ENCODE measurements at regions not wholly inside any gene's neighbourhood (a gene's known extent, or its start where the extent isn't known, plus 50 kb on each side); places are given as distances from the start of the nearest gene placed in this dataset.

DNA sequence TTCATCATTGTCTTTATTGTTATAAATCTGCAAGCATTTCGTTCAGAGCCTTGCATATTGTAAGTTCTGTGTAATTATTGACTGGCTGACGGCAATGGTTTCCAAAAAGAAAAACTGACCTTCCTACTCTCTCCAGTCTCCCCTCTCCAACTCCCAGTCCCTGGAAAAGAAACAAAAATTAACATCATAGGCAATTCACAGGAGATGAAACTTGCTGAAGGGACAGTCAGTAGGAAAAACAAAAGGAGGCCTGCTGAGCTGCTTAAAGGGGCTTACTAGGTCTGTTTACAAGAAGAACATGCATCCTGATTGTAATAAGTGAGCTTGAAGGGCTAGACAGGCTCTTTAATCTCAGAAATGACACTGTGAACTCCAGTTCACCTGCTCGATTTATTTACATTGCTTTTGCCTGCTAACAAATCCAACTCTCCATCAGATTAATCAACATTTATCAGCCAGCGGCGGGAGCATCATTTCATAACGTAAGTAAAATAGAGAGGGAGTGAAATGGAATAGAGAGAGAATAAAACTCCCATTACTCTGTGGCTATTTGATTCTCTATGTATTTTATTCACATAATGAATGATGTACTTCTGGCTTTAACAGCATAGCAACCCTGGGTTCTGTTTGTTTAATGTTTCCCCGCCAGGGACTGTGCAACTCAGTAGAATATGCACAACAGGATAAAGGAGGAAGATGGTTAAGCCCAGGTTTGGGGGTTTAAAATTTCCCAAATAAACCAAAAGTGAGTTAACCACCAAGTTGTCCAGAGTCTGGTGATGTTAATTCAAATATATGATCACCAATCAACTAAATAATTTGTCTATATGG lies 256.7 kb upstream of the SETBP1 start:
- TF ChIP-seq ZFX (IDR thresholded peaks at IDR 0.05), result no peak
- TF ChIP-seq, protein P1, sequence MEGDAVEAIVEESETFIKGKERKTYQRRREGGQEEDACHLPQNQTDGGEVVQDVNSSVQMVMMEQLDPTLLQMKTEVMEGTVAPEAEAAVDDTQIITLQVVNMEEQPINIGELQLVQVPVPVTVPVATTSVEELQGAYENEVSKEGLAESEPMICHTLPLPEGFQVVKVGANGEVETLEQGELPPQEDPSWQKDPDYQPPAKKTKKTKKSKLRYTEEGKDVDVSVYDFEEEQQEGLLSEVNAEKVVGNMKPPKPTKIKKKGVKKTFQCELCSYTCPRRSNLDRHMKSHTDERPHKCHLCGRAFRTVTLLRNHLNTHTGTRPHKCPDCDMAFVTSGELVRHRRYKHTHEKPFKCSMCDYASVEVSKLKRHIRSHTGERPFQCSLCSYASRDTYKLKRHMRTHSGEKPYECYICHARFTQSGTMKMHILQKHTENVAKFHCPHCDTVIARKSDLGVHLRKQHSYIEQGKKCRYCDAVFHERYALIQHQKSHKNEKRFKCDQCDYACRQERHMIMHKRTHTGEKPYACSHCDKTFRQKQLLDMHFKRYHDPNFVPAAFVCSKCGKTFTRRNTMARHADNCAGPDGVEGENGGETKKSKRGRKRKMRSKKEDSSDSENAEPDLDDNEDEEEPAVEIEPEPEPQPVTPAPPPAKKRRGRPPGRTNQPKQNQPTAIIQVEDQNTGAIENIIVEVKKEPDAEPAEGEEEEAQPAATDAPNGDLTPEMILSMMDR (conservative IDR thresholded peaks at IDR 0.05), result no peak
- H3K27ac ChIP-seq, result no peak overlapping the region

DNA sequence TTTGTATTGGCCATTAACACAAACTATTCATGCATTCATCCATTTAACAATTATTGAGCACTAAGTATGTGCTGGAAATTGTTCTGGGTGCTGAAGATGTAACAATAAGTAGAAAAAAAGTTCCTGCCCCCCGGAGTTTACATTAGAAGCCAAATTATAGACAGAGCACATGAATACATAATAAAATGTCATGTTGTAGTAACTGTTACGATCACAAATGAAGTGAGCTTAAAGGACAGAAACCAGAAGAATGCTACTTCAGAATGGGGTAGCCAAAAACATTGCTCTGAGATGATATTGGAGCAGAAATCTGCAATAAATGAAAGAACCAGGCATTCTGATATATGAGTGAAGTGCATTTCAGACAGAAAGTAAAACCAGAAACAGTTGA lies 256.0 kb upstream of the SETBP1 start:
- no peak for TF ChIP-seq ZFX (IDR thresholded peaks at IDR 0.05)
- TF ChIP-seq, protein P1 (conservative IDR thresholded peaks at IDR 0.05), result no peak
- no peak overlapping the region for H3K27ac ChIP-seq

DNA sequence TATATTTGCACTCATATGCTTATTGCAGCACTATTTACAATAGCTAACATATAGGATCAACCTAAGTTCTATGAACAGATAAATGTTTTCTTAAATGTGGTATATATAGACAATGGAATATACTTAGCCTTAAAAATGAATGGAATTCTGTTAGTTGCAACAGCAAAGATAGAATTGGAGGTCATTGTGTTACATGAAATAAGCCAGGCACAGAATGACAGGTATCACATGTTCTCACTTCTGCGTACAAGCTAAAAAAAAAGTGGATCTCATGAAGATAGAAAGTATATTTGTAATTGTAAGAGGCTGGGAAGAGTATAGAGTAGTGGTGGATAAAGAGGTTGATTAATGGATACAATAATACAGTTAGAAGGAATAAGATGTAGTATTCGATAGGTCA lies 255.5 kb upstream of the SETBP1 start:
- TF ChIP-seq, protein P1 (conservative IDR thresholded peaks at IDR 0.05), result no peak
- no peak for TF ChIP-seq ZFX (IDR thresholded peaks at IDR 0.05)
- H3K27ac ChIP-seq, result no peak overlapping the region

DNA sequence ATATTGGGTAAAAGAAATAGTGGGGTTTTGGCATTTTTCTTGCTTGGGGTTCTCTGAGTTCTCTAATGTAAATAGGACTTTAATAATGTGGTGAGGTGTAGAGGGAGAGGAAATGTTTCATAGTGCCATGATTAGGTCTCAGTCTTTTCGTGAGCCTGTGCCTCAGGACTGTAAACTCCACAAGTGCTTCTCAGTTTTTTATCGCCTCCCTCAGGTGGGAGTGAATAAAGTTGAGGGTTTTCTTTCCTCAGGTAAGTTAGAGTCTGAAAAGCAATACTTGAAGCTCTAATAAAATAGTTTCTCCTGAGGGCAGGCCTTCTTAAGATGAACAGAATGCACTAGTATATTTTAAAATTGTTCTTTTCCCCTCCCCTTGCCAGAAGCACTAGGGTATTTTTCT lies 243.1 kb upstream of the SETBP1 start:
- TF ChIP-seq, protein P1 (conservative IDR thresholded peaks at IDR 0.05), result no peak
- TF ChIP-seq ZFX (IDR thresholded peaks at IDR 0.05), result no peak
- no peak overlapping the region for H3K27ac ChIP-seq

DNA sequence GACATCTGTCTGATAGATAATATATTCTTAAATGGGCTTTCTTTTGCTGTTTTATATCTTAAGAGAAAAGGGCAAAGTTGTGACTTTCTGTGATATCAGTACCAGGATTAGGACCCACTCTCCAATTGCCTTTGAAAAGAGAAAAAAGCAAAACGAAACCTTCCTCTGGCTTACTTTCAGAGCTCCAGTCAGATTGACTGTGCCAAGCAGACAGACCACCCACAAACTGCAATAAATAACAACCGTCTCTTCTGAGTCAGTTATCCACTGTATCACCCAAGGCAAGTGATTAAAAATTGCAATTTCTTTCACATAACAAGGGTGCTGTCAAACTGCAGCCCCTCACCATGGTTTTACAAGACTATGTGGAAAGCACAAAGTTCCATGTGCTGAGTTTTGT lies 230.5 kb upstream of the SETBP1 start:
- no peak overlapping the region for H3K27ac ChIP-seq
- TF ChIP-seq ZFX (IDR thresholded peaks at IDR 0.05), result no peak
- TF ChIP-seq, protein P1 (conservative IDR thresholded peaks at IDR 0.05), result no peak

DNA sequence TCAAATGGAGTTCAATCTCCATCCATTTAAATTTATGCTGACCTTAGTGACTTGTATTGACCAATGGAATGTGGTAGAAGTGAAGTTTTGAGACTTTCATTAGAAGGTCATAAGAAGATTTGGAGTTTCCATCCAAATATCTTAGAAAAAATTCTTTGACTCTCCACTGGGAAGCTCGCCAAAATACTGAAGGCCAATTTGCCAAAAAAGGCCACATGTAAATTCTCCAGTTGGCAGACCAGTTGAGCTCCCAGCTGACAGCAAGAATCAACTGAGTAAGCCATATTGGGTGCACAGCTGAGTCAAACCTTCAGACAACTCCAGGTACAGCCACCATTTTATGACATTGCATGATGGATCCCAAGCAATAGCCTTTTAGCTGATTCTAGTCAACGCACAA lies 228.3 kb upstream of the SETBP1 start:
- no peak overlapping the region for H3K27ac ChIP-seq
- TF ChIP-seq, protein P1 (conservative IDR thresholded peaks at IDR 0.05), result no peak
- no peak for TF ChIP-seq ZFX (IDR thresholded peaks at IDR 0.05)

DNA sequence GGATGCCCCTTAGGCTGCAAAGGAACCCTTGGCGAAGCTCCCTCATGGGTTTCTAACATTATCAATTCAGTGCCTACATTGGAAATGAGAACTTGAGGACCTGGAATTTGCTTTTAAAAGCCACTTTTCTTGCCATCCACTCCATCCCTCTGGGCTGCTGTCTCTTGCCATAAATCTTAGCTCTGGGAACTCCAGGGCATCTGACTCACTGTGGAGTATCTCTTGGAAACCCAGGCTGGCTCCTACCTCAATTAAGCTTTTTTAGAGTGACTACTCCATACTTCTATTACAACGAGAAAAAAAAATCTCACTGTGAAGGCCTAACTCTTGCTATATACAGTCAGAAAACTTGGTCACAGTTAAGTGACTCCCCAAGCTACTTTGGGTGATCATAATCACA lies 227.2 kb upstream of the SETBP1 start:
- H3K27ac ChIP-seq, result no peak overlapping the region
- TF ChIP-seq, protein P1 (conservative IDR thresholded peaks at IDR 0.05), result no peak
- TF ChIP-seq ZFX (IDR thresholded peaks at IDR 0.05), result no peak
